Prostate gland (tissue), 2 donors: ENCODE measurements at regions not wholly inside any gene's neighbourhood (a gene's known extent, or its start where the extent isn't known, plus 50 kb on each side); places are given as distances from the start of the nearest gene placed in this dataset.

Experiments
- POLR2A ChIP-seq: fragments of 450-650 bp; IDR thresholded peaks from one replicate; pipeline ENCODE4 v1.6.1; 2016; ENCODE audit warnings: antibody characterized with exemption, mild to moderate bottlenecking
- POLR2AphosphoS5 ChIP-seq: sonication (generic); formaldehyde crosslinking; IDR thresholded peaks from one replicate; pipeline ENCODE4 v1.6.1; 2017; ENCODE audit warnings: antibody characterized with exemption
- TF ChIP-seq, protein P1 (sequence below), 4 experiments: fragments of 200-600 bp in 2 of 4; fragments of 450-650 bp in 2 of 4; sonication (generic) in 2 of 4; IDR thresholded peaks; 1 replicate in 3 of 4; 2 replicates in 1 of 4; pipeline ENCODE4 v1.5.1; 2016 to 2019; ENCODE audit warnings: antibody characterized with exemption in 4 of 4, mild to moderate bottlenecking in 2 of 4, moderate library complexity in 2 of 4

DNA sequence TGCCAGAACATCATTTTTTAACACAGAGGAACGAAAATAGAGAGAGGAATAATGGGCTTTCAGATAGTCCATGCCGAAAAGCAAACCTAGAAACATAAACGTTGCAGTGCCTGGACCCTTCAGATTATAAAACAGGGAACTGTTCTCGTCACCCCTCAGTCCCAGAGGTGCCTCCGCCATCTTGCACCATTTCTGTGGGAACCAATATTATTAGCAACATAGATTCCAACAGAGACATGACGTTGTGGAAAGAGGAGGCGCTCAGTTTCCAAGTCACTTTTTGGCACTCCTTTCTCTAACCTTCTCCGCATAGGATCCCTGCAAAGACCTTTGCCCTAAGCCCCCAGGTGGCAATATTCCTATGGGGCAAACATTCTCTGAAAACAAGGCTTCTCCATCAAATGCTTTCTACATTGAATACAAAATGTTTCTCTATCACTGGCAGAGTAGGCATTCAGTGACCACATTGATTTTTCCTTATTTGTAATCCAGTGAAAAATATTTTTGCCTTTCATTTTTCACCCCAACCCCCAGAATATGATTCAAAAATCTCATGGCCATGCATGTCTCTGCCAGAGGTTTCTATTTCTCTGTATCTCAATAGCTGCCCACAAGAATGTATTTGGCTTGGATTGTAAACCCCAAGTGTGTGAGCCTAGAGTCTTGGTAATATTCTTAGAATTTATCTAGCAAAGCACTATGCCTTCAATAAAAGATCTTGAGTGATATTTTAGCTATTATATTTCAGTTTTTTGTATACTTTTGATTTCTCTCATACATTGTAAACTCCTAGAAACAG is 500.8 kb upstream of the WWC1 start:
- TF ChIP-seq, protein P1, sequence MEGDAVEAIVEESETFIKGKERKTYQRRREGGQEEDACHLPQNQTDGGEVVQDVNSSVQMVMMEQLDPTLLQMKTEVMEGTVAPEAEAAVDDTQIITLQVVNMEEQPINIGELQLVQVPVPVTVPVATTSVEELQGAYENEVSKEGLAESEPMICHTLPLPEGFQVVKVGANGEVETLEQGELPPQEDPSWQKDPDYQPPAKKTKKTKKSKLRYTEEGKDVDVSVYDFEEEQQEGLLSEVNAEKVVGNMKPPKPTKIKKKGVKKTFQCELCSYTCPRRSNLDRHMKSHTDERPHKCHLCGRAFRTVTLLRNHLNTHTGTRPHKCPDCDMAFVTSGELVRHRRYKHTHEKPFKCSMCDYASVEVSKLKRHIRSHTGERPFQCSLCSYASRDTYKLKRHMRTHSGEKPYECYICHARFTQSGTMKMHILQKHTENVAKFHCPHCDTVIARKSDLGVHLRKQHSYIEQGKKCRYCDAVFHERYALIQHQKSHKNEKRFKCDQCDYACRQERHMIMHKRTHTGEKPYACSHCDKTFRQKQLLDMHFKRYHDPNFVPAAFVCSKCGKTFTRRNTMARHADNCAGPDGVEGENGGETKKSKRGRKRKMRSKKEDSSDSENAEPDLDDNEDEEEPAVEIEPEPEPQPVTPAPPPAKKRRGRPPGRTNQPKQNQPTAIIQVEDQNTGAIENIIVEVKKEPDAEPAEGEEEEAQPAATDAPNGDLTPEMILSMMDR (IDR thresholded peaks at IDR 0.05) = no peak
- no peak for TF ChIP-seq POLR2AphosphoS5
- no peak for TF ChIP-seq POLR2A
